ENCODE measurements at regions not wholly inside any gene's neighbourhood (a gene's known extent, or its start where the extent isn't known, plus 50 kb on each side); places are given as distances from the start of the nearest gene placed in this dataset.

DNA sequence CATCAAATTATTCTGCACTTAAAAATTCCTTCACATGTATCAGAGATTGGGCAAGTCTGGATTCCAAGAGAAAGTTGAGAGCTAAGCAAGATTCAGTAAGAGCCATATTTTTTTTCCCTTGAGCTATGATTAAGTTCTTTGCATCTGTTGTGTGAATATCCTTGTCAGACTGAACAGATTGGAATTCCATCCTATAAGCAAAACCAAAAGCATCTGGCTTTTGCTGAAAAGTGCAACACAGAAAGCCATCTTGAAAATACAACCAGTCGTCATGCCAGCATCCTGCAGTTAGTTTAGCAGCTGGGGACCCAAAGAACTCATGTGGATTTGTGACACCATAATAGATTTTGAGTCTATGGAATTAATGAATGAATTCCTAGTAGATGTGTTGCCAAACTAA lies 316.9 kb downstream of the MTRR start:
- ChIA-PET POLR2A (ENCODE audit: partially characterized antibody) (no interaction called here), CTCF (ENCODE audit: partially characterized antibody) (interaction anchor here (0.9 to 1.5 kb wide), 5 partner anchors 10 to 257 kb away, joined by 3 to 5 read pairs (median 4); no protein-coding TSS in a partner anchor)
- H2BK5ac ChIP-seq (ENCODE audit: low read depth, low read length) = no peak overlapping the region
- no peak overlapping the region for H3K4me3 ChIP-seq (ENCODE audit: extremely low read depth in 1 of 4, insufficient read depth in 2 of 4, low read depth in 3 of 4, low read length in 4 of 4)
- DNase-seq (ENCODE audit: low read depth in 1 of 2, low spot score in 2 of 2) (no peak), FAIRE-seq (no peak)
- H2AFZ ChIP-seq (ENCODE audit: low read length) = no peak overlapping the region
- no peaks in the 10 kb centered on the region for H3K36me3 ChIP-seq (ENCODE audit: control insufficient read depth in 2 of 4, insufficient read depth in 4 of 4, low read length in 3 of 4)
- H4K5ac ChIP-seq (ENCODE audit: insufficient read length, low read depth, low read length) = no peak overlapping the region
- H4K8ac ChIP-seq (ENCODE audit: extremely low read depth, insufficient read depth, low read length) = no peak overlapping the region
- peaks cover 0 to 4% (median 0%) of the 10 kb centered on the region in 4 experiments; a peak in 1 of 7 replicates for H3K4me1 ChIP-seq (replicated peaks in 1 of 4; ENCODE audit: control insufficient read depth in 3 of 4, insufficient read depth in 4 of 4, low read length in 3 of 4)
- no peak overlapping the region for H2BK12ac ChIP-seq (ENCODE audit: low read depth, low read length)
- H3K14ac ChIP-seq (ENCODE audit: insufficient read length) = no peak overlapping the region
- no peaks in the 10 kb centered on the region for H3K23me2 ChIP-seq (ENCODE audit: low read depth, low read length)
- H4K91ac ChIP-seq (replicated peaks; ENCODE audit: insufficient read length, low read length) = no peak overlapping the region
- H2AK5ac ChIP-seq (ENCODE audit: low read depth, low read length) = no peak overlapping the region
- no peak overlapping the region for H3K4me2 ChIP-seq (ENCODE audit: insufficient read depth in 1 of 2, low read depth in 2 of 2, low read length in 2 of 2)
- H3K9ac ChIP-seq (replicated peaks in 1 of 4; ENCODE audit: extremely low read depth in 1 of 4, low read depth in 3 of 4, low read length in 3 of 4) = no peak overlapping the region
- no peak overlapping the region for H3K4ac ChIP-seq (replicated peaks; ENCODE audit: insufficient read length, low read depth, low read length)
- no peaks in the 10 kb centered on the region for H3K79me2 ChIP-seq (ENCODE audit: control insufficient read depth in 1 of 2, insufficient read depth in 2 of 2, low read length in 2 of 2)
- H2BK20ac ChIP-seq (ENCODE audit: low read length) = no peak overlapping the region
- no peak overlapping the region for H2BK120ac ChIP-seq (replicated peaks; ENCODE audit: low read depth, low read length)
- no peak for TF ChIP-seq SIX5 (IDR thresholded peaks at IDR 0.05; ENCODE audit: low read depth, low read length)
- no peak for TF ChIP-seq TCF12 (IDR thresholded peaks at IDR 0.05; ENCODE audit: low read depth, low read length)
- TF ChIP-seq POU5F1 (IDR thresholded peaks at IDR 0.05; ENCODE audit: low read depth, low read length) = no peak
- no peak for TF ChIP-seq KDM4A (IDR thresholded peaks at IDR 0.05; ENCODE audit: low read depth, low read length, severe bottlenecking)
- TF ChIP-seq CEBPB (IDR thresholded peaks at IDR 0.05; ENCODE audit: low read depth, low read length) = no peak
- no peak for TF ChIP-seq CHD1 (IDR thresholded peaks at IDR 0.05; ENCODE audit: low read depth, low read length)
- H3K18ac ChIP-seq (ENCODE audit: extremely low read depth, low read length) = no peak overlapping the region
- WGBS, 2 experiments (ENCODE audit: extremely low coverage in 1 of 2, insufficient coverage in 1 of 2, insufficient read length in 1 of 2, insufficient replicate concordance in 2 of 2, low coverage in 1 of 2, low lambda C conversion rate in 2 of 2, missing lambda C conversion rate in 1 of 2) = 94% methylated on average over 1 of the region's 1 CpG; no CpG with 5 or more reads in 1 of the 2 experiments
- H4K20me1 ChIP-seq (replicated peaks in 1 of 2; ENCODE audit: control insufficient read depth in 1 of 2, insufficient read depth in 2 of 2, low read length in 2 of 2) = no peaks in the 10 kb centered on the region
- H3K27ac ChIP-seq (ENCODE audit: low read depth, low read length) = no peak overlapping the region
- no peaks in the 10 kb centered on the region for H3K9me3 ChIP-seq (ENCODE audit: insufficient read depth in 2 of 2, low read depth in 1 of 2, low read length in 1 of 2)
- H3K56ac ChIP-seq (replicated peaks; ENCODE audit: insufficient read length, low read depth, low read length) = no peak overlapping the region
- no peak overlapping the region for H3K23ac ChIP-seq (ENCODE audit: insufficient read length)
- H3K79me1 ChIP-seq (ENCODE audit: low read depth, low read length) = no peaks in the 10 kb centered on the region
- H3K27me3 ChIP-seq (replicated peaks in 1 of 4; ENCODE audit: control insufficient read depth in 3 of 4, extremely low read depth in 1 of 4, insufficient read depth in 3 of 4, low read length in 3 of 4) = no peaks in the 10 kb centered on the region
- H2BK15ac ChIP-seq (ENCODE audit: low read length) = no peak overlapping the region

Data from H1 (cell line).